NT2/D1 (cell line): ENCODE measurements at regions not wholly inside any gene's neighbourhood (a gene's known extent, or its start where the extent isn't known, plus 50 kb on each side); places are given as distances from the start of the nearest gene placed in this dataset.

Experiments
- DNase-seq: peaks from one replicate; pipeline ENCODE4 v3.0.0-alpha.2; 2011; ENCODE audit warnings: low read depth, low spot score
- H3K27me3 ChIP-seq: 2 replicates; pipeline ENCODE4 v1.6.0; 2011; ENCODE audit warnings: mild to moderate bottlenecking; ENCODE audit not compliant: insufficient read length, insufficient read depth
- H3K36me3 ChIP-seq: 2 replicates; pipeline ENCODE4 v1.6.1; 2011; ENCODE audit warnings: mild to moderate bottlenecking, low read length, mixed read lengths; ENCODE audit not compliant: insufficient read depth, insufficient read length
- H3K4me1 ChIP-seq: 2 replicates; pipeline ENCODE4 v1.5.1; 2011; ENCODE audit not compliant: insufficient read depth, insufficient read length
- H3K4me3 ChIP-seq: 2 replicates; pipeline ENCODE4 v1.5.1; 2011; ENCODE audit warnings: low read depth; ENCODE audit not compliant: insufficient read length
- H3K9ac ChIP-seq: 2 replicates; pipeline ENCODE4 v1.6.0; 2011; ENCODE audit warnings: low read depth; ENCODE audit not compliant: insufficient read length
- H3K9me3 ChIP-seq: 2 replicates; pipeline ENCODE4 v1.5.1; 2011; ENCODE audit warnings: mild to moderate bottlenecking, low read length; ENCODE audit not compliant: insufficient read depth
- SUZ12 ChIP-seq: IDR thresholded peaks from 2 replicates; pipeline ENCODE4 v1.6.1; 2011; ENCODE audit not compliant: insufficient read length, insufficient read depth; ENCODE audit errors: extremely low read depth
- YY1 ChIP-seq: IDR thresholded peaks from 2 replicates; pipeline ENCODE4 v1.6.1; 2011; ENCODE audit not compliant: insufficient read length, insufficient read depth
- ZNF274 ChIP-seq: IDR thresholded peaks from 2 replicates; pipeline ENCODE4 v1.6.1; 2011; ENCODE audit warnings: mild to moderate bottlenecking, low read depth, low read length

DNA sequence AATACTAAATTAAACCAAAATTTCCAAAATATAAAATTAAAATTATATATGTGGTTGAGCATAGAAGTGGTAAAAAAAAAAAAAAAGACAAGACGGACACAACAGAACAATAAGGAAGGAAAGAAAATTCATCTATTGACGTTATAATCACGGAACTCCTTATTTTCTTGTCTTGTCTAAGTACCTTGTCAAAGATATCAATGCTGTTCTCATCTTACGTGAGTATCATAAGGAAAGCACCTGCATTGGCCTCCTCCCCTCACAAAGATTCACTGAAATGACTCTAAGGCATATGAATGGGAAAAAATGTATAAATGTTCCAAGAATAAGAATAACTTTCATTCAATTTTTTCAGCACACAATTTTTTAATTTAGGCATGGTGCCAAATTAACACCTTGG lies 135.4 kb downstream of the PPP1R3A start:
- Histone ChIP-seq H3K4me1 (no peaks in the 10 kb centered on the region), H3K9ac (no peak overlapping the region), H3K27me3 (no peaks in the 10 kb centered on the region), H3K4me3 (no peak overlapping the region), H3K9me3 (no peaks in the 10 kb centered on the region), H3K36me3 (no peaks in the 10 kb centered on the region)
- no peak for TF ChIP-seq SUZ12
- TF ChIP-seq YY1 = no peak
- TF ChIP-seq ZNF274 = no peak
- DNase-seq = no peak

- no peaks in the 10 kb centered on the region for H3K9me3 ChIP-seq
- no peaks in the 10 kb centered on the region for H3K36me3 ChIP-seq
- TF ChIP-seq ZNF274 = no peak
- no peak for TF ChIP-seq YY1
- no peak for TF ChIP-seq SUZ12
- no peak for DNase-seq
- H3K27me3 ChIP-seq = no peaks in the 10 kb centered on the region
- H3K4me1 ChIP-seq = no peaks in the 10 kb centered on the region
- H3K4me3 ChIP-seq = no peak overlapping the region
- no peak overlapping the region for H3K9ac ChIP-seq
Measured at GRCh38 chr7:113775804-113776203, 143.0 kb downstream of the PPP1R3A start.

- H3K9me3 ChIP-seq = no peaks in the 10 kb centered on the region
- DNase-seq = no peak
- TF ChIP-seq SUZ12 (no peak), ZNF274 (no peak), YY1 (no peak)
- no peaks in the 10 kb centered on the region for H3K27me3 ChIP-seq
- no peak overlapping the region for H3K4me3 ChIP-seq
- no peaks in the 10 kb centered on the region for H3K36me3 ChIP-seq
- no peaks in the 10 kb centered on the region for H3K4me1 ChIP-seq
- no peak overlapping the region for H3K9ac ChIP-seq
Measured at GRCh38 chr7:113775401-113775800, 143.4 kb downstream of the PPP1R3A start.

- Histone ChIP-seq H3K4me3 (no peak overlapping the region), H3K27me3 (no peaks in the 10 kb centered on the region), H3K4me1 (no peaks in the 10 kb centered on the region), H3K36me3 (no peaks in the 10 kb centered on the region), H3K9me3 (no peaks in the 10 kb centered on the region), H3K9ac (no peak overlapping the region)
- TF ChIP-seq YY1 (no peak), ZNF274 (no peak), SUZ12 (no peak)
- no peak for DNase-seq
Measured at GRCh38 chr7:113774182-113774807, 144.5 kb downstream of the PPP1R3A start.

DNA sequence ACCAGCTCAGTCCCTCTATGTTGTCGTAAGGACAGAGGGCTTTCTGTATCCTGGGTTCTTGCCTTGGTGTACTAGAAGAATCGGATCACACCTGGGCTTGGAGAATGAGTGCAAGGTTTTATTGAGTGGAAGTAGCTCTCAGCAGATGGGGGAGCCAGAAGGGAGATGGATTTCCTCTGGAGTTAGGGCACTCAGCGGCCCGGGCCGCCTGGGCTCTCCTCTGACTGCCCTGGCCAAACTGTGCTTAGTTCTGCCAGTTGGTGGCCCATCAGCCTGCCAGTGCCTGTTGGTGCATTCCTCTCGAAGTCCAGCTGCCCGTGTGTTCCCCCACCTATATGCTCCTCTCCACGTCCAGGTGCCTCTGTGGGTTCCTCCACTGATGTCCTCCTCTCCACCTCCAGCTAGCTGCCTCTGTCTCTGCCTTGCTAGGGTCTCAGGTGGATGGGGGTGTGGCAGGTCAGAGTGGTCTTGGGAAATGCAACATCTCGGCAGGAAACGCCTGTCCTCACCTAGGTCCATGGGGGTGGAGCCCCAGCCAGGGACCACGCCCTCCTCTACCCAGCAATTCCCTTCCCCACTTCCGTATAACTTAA lies 148.6 kb downstream of the PPP1R3A start:
- no peak for DNase-seq
- no peaks in the 10 kb centered on the region for H3K27me3 ChIP-seq
- H3K9me3 ChIP-seq = no peaks in the 10 kb centered on the region
- no peak overlapping the region for H3K9ac ChIP-seq
- TF ChIP-seq YY1 (no peak), ZNF274 (no peak), SUZ12 (no peak)
- H3K36me3 ChIP-seq = no peaks in the 10 kb centered on the region
- no peaks in the 10 kb centered on the region for H3K4me1 ChIP-seq
- H3K4me3 ChIP-seq = no peak overlapping the region

DNA sequence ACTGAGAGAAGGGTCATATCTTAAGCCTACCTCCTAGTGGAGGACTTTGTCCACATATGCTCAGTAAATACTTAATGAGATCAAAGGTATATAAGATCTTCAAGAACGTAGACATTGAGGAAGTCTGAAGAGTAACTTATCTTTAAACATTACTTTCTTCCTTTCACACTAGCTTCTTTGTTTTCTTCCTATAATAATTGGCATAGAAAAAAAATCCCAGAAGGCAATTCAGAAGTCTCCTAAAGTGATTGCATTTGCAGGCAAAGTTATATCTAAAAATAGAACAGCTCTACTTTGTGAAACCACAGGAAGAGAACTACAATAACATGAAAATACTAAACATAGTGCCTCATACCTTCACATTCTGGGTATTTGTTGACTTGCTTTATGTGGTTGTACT lies 150.4 kb downstream of the PPP1R3A start:
- no peaks in the 10 kb centered on the region for H3K36me3 ChIP-seq
- no peak for TF ChIP-seq SUZ12
- no peak for TF ChIP-seq ZNF274
- no peaks in the 10 kb centered on the region for H3K4me1 ChIP-seq
- no peak overlapping the region for H3K9ac ChIP-seq
- no peak for DNase-seq
- H3K4me3 ChIP-seq = no peak overlapping the region
- no peaks in the 10 kb centered on the region for H3K9me3 ChIP-seq
- no peaks in the 10 kb centered on the region for H3K27me3 ChIP-seq

DNA sequence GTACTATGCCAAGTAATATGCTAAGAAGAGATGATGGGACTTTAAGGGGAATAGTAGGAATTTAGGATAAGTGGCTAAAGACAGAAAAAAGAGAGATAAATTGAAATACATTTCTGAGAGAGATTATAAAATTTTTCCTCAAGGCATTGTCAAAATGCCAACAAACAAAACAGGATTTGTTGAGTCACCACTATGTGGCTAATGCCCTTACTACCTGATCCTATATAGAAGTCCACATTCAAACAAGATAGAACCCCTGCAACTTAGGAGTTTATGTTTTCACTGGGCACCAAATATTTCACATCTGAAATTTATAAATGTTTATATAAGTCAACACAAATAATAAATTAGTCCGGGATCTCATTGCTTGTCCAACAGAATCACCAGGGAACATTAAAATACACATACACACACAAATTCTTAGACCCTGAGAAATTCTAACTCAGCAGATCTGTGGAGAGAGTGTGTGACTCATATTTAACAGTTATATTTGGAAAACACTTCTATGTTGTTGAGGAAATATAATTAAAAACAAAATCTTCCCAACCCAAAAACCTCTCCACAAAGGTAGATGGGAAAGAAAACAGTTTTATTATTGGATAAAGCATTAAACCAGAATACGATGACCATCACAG lies 154.3 kb downstream of the PPP1R3A start:
- H3K9me3 ChIP-seq = no peaks in the 10 kb centered on the region
- DNase-seq = no peak
- TF ChIP-seq ZNF274 (no peak), YY1 (no peak), SUZ12 (no peak)

More for the DNA sequence above, 154.3 kb downstream of the PPP1R3A start:
- Histone ChIP-seq H3K4me1 (no peaks in the 10 kb centered on the region), H3K27me3 (no peaks in the 10 kb centered on the region), H3K9ac (no peak overlapping the region), H3K36me3 (no peaks in the 10 kb centered on the region), H3K4me3 (no peak overlapping the region)
